ENCODE measurements at regions not wholly inside any gene's neighbourhood (a gene's known extent, or its start where the extent isn't known, plus 50 kb on each side); places are given as distances from the start of the nearest gene placed in this dataset.
"Not testable (repeated sequence)": the region's sequence is repeated elsewhere in the genome, so short reads cannot be mapped to it uniquely, and the experiment has no call there.

DNA sequence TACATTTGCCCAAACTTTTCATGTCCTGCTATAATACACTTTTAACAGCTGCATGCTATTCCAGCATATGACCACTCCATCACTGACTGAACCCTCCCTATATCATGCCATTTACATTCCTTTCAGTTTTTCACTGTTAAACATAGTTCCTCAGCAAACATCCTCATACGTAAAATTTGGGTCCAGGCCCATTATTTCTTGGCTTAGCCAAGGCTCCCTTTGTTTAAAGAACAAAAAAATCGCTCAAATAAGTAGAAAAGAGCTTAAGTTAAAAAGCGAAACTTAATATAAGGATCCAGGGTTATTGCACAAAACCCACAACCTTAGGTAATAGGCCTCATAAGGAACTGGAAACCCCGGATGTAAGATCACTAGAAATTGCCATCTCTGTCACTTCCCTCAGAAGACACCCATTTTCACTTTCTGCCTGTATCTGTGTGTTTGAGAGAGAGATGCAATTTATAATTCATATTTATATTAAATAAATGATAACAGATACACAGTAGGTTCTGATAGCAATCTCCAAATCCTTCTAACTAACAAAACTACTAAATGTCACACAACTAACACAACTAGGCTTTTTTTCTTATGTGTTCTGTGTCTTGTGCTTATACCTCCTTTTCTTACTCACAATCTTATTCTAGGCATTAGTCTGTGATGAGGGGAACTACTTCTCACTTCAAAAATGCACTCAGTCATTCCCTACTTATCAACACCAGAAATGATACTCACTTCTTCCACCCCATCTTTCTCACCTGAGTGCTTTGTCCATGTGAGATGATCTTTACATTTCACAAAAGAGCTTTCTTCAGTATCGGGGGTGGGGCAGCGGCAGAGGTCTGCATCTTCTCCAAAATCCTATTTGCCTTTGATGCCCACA is 59.9 kb upstream of the FAM241A start:
- DNase-seq (ENCODE audit: extremely low read depth, low read depth, low spot score): no peak

DNA sequence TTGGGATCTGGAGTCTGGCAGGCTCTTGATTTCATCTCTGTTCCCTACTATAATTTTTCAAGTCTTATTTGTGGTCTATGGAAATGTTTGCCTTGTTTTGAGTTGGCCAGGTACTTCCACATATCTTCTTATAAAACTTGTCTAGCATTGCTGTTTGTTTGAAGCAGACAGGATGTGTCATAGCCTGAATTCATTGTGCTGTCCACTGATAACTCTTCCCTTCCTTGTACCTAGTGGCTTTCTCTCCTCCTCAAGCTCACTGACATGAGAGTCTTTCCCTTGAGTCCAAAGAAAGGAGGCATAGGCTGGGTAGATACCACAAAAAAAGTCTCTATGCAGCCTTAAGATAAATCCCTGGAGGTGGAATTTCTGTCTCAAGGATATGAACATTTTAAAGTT is 59.2 kb upstream of the FAM241A start:
- DNase-seq (ENCODE audit: extremely low read depth, low read depth, low spot score): no peak

DNA sequence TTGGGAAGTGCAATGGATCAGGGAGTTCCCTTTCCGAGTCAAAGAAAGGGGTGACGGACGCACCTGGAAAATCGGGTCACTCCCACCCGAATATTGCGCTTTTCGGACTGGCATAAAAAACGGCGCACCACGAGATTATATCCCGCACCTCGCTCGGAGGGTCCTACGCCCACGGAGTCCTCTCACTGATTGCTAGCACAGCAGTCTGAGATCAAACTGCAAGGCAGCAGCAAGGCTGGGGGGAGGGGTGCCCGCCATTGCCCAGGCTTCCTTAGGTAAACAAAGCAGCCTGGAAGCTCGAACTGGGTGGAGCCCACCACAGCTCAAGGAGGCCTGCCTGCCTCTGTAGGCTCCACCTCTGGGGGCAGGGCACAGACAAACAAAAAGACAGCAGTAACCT is 58.6 kb upstream of the FAM241A start:
- DNase-seq (ENCODE audit: extremely low read depth, low read depth, low spot score): not testable (repeated sequence)

DNA sequence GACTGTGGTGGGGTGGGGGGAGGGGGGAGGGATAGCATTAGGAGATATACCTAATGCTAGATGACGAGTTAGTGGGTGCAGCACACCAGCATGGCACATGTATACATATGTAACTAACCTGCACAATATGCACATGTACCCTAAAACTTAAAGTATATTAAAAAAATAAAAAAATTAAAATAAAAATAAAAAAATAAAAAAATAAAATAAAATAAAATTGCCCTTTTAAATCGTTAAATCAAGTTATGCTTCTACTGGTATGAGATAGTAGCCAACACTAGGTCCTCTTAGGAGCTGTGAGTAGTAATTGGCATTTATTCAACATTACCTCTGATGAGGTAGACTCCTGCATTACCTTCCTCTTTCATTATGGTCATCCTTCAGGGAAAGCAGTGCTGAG is 52.9 kb upstream of the FAM241A start:
- not testable (repeated sequence) for DNase-seq (ENCODE audit: extremely low read depth, low read depth, low spot score)

DNA sequence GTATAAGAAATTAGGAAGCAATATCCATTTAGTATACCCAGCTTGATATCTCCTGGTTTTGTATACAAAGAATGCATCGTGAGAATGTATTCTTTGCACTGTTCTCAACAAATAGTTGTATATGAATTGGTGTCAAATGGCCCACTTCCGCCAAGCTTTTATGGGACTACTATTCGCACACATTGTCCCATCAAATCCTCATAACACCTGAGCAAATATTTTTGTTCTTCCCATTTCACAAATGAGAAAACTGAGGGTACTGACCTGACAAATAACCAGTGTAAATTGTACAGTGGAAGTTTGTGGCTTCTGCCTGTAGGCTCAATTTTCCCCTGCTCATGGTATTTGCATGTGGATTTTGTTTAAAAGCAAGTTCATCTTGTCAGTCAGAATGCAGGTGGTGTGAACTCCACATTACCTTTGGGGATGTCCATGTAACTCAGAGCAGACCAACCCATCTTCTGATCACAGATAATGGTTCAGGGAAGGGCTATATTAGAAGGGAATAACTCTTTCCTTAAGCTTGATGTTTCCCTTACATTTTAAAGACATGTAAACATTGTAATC is 51.5 kb upstream of the FAM241A start:
- no peak for DNase-seq (ENCODE audit: extremely low read depth, low read depth, low spot score)

DNA sequence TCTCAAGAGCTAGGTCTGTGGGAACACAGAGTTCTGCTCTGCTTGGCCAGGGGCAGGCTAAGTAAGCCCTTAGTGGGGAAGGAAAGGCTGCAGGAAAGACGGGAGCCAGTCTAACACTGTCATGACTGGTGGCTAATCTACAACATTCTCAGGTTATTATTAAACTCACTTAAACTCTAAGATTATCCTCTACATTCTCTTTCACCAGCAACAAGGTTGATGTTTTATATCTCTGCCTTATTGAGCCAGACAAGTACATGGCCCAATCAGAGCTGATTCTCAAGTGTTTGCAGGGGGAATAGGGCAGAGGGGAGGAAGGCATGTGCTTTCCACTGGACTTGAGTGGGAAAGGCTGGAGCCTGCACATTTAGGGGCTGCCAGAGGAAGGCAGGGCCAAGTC is 50.9 kb upstream of the FAM241A start:
- no peak for DNase-seq (ENCODE audit: extremely low read depth, low read depth, low spot score)

Measured in glomerular endothelial cell (primary cell).